ENCODE measurements at regions not wholly inside any gene's neighbourhood (a gene's known extent, or its start where the extent isn't known, plus 50 kb on each side); places are given as distances from the start of the nearest gene placed in this dataset.
A peak's percentile ranks its signal among the peaks of the same experiment; 100 is the strongest.

DNA sequence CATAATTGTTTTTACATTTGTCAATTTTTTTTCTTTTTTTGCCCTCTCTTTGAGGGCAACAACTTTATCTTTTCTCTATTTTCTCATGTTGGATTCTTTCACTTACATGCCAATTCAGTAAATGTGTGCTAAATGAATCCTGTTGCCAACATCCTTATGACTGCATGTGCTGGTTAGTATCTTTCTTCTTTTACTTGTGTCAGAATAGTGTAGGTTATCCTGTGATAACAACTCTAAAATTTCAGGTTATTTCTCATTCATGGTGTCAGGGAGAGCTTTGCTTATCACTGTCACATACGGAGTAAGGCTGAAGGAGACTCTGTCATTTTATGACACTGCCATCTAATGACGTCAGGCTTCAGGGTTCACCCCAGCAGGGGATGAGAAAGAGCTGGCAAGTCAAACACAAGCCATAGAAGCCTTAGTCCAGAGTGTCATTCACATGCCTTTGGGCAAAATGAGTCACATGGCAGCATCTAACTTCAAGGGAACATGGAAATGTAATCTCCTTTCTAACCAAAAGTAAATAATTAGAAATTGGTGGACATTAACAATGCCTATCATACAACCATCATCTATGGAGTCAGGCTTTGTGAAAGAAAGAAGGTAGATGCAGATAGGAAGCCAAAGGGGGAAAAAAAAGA is 242.5 kb upstream of the ATP2B1 start:
- TF ChIP-seq, protein P1, sequence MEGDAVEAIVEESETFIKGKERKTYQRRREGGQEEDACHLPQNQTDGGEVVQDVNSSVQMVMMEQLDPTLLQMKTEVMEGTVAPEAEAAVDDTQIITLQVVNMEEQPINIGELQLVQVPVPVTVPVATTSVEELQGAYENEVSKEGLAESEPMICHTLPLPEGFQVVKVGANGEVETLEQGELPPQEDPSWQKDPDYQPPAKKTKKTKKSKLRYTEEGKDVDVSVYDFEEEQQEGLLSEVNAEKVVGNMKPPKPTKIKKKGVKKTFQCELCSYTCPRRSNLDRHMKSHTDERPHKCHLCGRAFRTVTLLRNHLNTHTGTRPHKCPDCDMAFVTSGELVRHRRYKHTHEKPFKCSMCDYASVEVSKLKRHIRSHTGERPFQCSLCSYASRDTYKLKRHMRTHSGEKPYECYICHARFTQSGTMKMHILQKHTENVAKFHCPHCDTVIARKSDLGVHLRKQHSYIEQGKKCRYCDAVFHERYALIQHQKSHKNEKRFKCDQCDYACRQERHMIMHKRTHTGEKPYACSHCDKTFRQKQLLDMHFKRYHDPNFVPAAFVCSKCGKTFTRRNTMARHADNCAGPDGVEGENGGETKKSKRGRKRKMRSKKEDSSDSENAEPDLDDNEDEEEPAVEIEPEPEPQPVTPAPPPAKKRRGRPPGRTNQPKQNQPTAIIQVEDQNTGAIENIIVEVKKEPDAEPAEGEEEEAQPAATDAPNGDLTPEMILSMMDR (IDR thresholded peaks at IDR 0.05; ENCODE audit: low read length, missing control alignments) = no peak
- no peak overlapping the region for H3K4me3 ChIP-seq (replicated peaks; ENCODE audit: low read depth, low read length)
- DNase-seq (ENCODE audit: low read depth) = no peak

DNA sequence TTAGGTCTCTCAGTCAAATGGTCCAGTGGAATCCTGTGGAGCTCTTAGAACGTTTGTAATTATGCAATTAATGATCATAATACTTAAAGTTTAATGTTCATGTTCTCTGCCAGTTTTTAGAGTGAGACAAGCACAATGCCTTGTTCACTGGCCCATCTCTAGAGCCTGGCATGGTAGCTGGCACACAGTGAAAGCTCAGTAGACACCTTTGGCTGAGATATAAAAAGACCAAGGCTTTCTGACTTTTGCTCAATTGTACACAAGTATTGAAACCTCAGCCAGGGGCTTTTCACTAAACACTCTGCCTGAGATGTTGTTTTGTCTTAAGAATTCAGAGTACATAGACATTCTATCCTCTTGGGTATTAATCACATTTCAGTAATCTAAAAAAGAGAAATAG is 241.8 kb upstream of the ATP2B1 start:
- TF ChIP-seq, protein P1 (IDR thresholded peaks at IDR 0.05; ENCODE audit: low read length, missing control alignments) = no peak
- no peak for DNase-seq (ENCODE audit: low read depth)
- H3K4me3 ChIP-seq (replicated peaks; ENCODE audit: low read depth, low read length) = no peak overlapping the region

DNA sequence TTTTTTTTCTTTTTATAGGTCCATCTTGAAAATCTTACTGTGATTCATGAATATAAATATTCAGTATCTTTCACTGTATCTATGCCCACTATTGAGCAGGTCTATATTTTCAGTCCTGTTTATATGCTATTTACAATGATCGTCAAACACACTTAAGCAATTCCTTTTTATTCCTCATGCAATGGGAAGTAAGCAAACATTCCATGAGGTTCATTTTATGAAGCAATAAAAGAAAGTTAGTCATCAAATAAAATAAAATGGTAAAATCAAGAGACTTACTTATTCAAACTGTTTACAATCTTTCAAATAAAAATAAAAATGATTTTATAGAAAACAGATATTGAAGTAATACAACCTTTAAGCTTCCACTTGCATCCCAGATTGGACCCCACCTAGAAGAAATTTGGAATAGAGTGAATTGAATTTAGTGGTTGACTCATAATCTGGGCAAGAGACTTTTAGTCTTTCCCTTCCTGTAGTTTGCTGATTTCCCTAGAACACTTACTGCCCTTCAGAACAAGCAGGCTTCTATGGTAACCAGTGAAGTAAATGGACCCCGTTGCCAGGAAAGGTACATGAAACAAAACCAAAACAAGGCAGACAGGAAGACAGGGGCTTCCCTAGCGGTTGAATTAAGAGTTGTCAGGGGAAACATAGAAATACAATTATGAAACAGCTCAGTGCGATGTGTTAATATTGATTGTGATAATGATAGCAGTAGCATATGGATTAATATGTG is 241.0 kb upstream of the ATP2B1 start:
- TF ChIP-seq, protein P1 (IDR thresholded peaks at IDR 0.05; ENCODE audit: low read length, missing control alignments) = peak; percentile 27
- no peak overlapping the region for H3K4me3 ChIP-seq (replicated peaks; ENCODE audit: low read depth, low read length)
- DNase-seq (ENCODE audit: low read depth) = peak; percentile 92

DNA sequence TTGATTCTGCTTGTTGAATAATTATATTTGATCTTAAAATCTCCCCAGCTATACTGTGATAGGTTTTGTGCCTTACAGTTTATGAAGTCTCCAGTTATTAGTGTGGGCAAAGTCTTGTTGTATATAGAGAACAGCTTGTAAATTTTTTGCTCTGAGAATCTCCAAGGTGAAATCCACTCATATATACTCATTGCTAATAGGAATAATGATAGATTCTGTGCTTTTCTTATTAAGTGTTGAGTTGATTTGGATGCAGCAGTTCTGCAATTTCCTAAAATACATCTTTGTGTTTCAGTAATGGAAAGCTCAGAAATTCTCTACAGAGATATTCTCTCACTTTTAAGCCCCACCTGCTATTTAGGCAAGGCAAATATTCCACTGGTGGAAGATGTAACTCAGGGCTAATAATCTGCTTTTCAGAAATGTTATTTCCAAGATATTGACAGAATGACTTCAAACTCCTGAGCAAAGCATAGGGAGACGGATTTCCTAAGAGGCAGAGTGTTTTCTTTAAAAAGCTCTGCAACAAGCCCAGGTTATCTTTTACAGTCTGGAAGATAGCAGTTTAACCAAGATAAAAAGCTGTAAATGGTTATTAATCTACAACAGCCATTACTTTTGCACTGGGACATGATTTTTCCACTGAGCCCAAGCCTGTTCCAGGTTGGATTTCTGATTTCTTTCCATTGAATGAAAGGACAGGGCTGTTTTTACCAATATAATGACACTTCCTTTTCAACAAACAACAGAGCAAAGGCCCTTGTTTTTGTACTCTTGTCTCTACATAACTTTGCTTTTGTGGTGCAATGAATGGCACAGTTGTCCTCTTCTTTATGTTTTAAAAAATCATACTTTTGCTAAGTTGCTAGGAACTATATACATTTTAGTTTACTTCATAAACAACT is 239.9 kb upstream of the ATP2B1 start:
- DNase-seq (ENCODE audit: low read depth) = no peak
- H3K4me3 ChIP-seq (replicated peaks; ENCODE audit: low read depth, low read length) = no peak overlapping the region
- TF ChIP-seq, protein P1 (IDR thresholded peaks at IDR 0.05; ENCODE audit: low read length, missing control alignments) = no peak

DNA sequence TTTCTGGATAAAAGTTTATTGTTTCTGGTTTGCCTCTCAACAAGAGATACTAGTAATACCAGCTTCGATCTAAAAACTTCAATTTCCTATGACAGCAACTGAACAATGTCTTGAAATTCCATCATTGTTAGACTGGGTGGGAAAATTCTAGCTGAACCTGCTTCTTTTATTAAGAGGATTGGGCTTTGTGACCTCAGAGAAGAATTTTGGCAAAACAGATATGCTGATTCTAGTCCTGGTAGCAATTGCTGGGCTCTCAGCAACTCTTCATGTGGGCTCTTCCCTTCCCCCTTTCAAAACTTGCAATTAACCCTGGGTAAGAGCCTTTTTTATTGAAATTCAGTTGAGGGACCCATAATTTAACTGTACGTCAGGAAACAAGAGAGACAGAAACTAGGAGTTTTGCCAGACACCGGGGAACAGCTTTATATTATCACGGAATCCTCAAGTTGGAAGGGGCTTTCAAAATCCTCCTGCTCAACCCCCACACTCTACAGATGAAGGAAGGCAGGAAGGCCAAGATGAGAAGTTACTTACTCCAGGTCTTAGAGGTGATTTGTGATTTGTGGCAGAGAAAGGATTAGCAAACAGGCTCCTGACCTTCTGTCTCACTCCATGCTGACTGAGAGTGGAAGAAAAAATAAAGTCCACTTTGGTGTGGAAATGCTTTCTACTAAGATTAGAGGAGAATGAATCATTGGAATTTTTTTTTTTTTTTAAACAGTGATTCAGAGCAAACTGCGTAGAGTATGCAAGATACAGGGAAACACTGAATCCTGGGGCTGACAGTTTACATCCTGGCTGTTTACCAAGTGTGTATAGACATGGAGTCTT is 239.0 kb upstream of the ATP2B1 start:
- peak overlapping the region; percentile 27 for H3K4me3 ChIP-seq (replicated peaks; ENCODE audit: low read depth, low read length)
- DNase-seq (ENCODE audit: low read depth) = peak; percentile 92
- TF ChIP-seq, protein P1 (IDR thresholded peaks at IDR 0.05; ENCODE audit: low read length, missing control alignments) = no peak

DNA sequence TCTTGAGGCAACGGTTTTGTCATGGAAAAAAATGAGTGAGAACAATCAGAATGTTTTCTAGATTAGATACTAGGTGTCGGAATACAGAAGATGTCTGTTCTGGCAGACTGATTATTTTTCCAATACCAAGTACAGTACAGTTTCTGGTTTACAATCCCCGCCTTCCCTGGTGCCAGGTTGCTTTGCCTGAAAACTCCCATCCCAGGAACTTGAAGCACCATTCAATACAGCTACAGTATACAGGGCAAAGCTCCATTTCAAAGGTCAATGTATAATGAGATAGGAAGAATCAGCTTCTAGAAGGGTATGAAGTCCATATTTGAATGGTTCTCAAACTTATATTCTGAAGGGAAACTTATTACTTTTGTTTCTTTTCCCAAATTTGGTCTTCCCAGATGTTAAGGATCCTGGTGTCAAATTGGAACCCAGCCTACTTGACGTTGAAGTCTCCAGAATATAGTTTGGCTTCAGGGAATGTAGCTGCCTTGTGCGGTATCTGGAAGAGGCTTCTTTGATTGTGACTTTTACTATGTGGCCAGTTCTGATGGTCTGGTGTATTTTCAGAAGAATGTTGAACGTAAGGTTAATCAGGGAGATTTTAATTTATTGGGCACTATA is 238.0 kb upstream of the ATP2B1 start:
- DNase-seq (ENCODE audit: low read depth) = no peak
- H3K4me3 ChIP-seq (replicated peaks; ENCODE audit: low read depth, low read length) = no peak overlapping the region
- TF ChIP-seq, protein P1 (IDR thresholded peaks at IDR 0.05; ENCODE audit: low read length, missing control alignments) = no peak
